ENCODE measurements at regions not wholly inside any gene's neighbourhood (a gene's known extent, or its start where the extent isn't known, plus 50 kb on each side); places are given as distances from the start of the nearest gene placed in this dataset.

GRCh38 chr20:22770241-22770800, 185.9 kb upstream of the FOXA2 start:
- intact Hi-C loops (cut with DNase I) = no loop called here
- Histone ChIP-seq H3K4me1 (peaks cover 0 to 11% (median 5%) of the 10 kb centered on the region in 9 donors), H3K36me3 (no peaks in the 10 kb centered on the region), H3K27me3 (no peaks in the 10 kb centered on the region), H3K27ac (no peak overlapping the region), H3K9me3 (no peaks in the 10 kb centered on the region), H3K4me3 (no peak overlapping the region)
- no peak for TF ChIP-seq CTCF (IDR thresholded peaks at IDR 0.05)
- no peak for DNase-seq
- no peak for ATAC-seq

- H3K27me3 ChIP-seq = no peaks in the 10 kb centered on the region
- H3K27ac ChIP-seq = no peak overlapping the region
- ATAC-seq (no peak), DNase-seq (no peak)
- intact Hi-C loops (cut with DNase I) = no loop called here
- H3K36me3 ChIP-seq = no peaks in the 10 kb centered on the region
- no peak overlapping the region for H3K4me3 ChIP-seq
- peaks cover 0 to 11% (median 4%) of the 10 kb centered on the region in 9 donors for H3K4me1 ChIP-seq
- TF ChIP-seq CTCF (IDR thresholded peaks at IDR 0.05) = no peak
- 87% methylated on average over 5 of the region's 5 CpGs for WGBS, 2 donors
- H3K9me3 ChIP-seq = peaks cover 0 to 3% (median 0%) of the 10 kb centered on the region in 11 donors
Observed at GRCh38 chr20:22771706-22772105, 187.3 kb upstream of the FOXA2 start.

GRCh38 chr20:22773344-22773743, 189.0 kb upstream of the FOXA2 start:
- 39 to 53% methylated on average over 3 of the region's 3 CpGs for WGBS, 2 donors
- intact Hi-C loops (cut with DNase I) = no loop called here
- ATAC-seq = no peak

GRCh38 chr20:22775256-22775655, 190.9 kb upstream of the FOXA2 start:
- peaks cover 0 to 3% (median 0%) of the 10 kb centered on the region in 11 donors for H3K9me3 ChIP-seq
- H3K27me3 ChIP-seq = no peaks in the 10 kb centered on the region
- H3K4me1 ChIP-seq = peaks cover 0 to 11% (median 4%) of the 10 kb centered on the region in 9 donors
- intact Hi-C loops (cut with DNase I) = no loop called here
- ATAC-seq (no peak), DNase-seq (no peak)
- TF ChIP-seq CTCF (IDR thresholded peaks at IDR 0.05) = no peak
- no peaks in the 10 kb centered on the region for H3K36me3 ChIP-seq
- no peak overlapping the region for H3K4me3 ChIP-seq
- 88 to 96% methylated on average over 1 of the region's 1 CpG for WGBS, 2 donors
- H3K27ac ChIP-seq = no peak overlapping the region

More at GRCh38 chr20:22773344-22773743, 189.0 kb upstream of the FOXA2 start:
- peaks cover 0 to 11% (median 4%) of the 10 kb centered on the region in 9 donors for H3K4me1 ChIP-seq
- no peak for DNase-seq
- H3K4me3 ChIP-seq = no peak overlapping the region
- peaks cover 0 to 3% (median 0%) of the 10 kb centered on the region in 11 donors for H3K9me3 ChIP-seq
- no peak overlapping the region for H3K27ac ChIP-seq
- TF ChIP-seq CTCF (IDR thresholded peaks at IDR 0.05) = no peak
- no peaks in the 10 kb centered on the region for H3K27me3 ChIP-seq
- H3K36me3 ChIP-seq = no peaks in the 10 kb centered on the region
